CD8-positive, alpha-beta memory T cell (primary cell): ENCODE measurements at regions not wholly inside any gene's neighbourhood (a gene's known extent, or its start where the extent isn't known, plus 50 kb on each side); places are given as distances from the start of the nearest gene placed in this dataset.

Source experiments
- CTCF ChIA-PET: fragments of 350-600 bp; sonication (Branson Sonifier 250); formaldehyde crosslinking; loops from one replicate; lab custom pipeline; 2021; ENCODE audit warnings: antibody characterized with exemption; lab: Charles Lee
- POLR2A ChIA-PET: fragments of 350-600 bp; sonication (Branson Sonifier 250); formaldehyde crosslinking; loops from one replicate; lab custom pipeline; 2021; ENCODE audit warnings: antibody characterized with exemption; lab: Charles Lee
- DNase-seq, 5 donors: peaks; one replicate each; pipeline versions ENCODE4 v3.0.0 to v3.0.0-alpha.2; 2020 to 2022; ENCODE audit warnings: mixed read lengths in 1 of 5
- H3K27ac ChIP-seq: one replicate; pipeline ENCODE4 v1.7.0; 2013; ENCODE audit warnings: low read depth, mild to moderate bottlenecking, low read length, moderate library complexity
- H3K27me3 ChIP-seq: 2 replicates; pipeline ENCODE4 v1.7.0; 2013; ENCODE audit warnings: low read length, mild to moderate bottlenecking; ENCODE audit not compliant: insufficient read depth, poor library complexity, severe bottlenecking
- H3K36me3 ChIP-seq: 2 replicates; pipeline ENCODE4 v1.7.0; 2013; ENCODE audit warnings: mild to moderate bottlenecking, low read length, moderate library complexity; ENCODE audit not compliant: insufficient read depth
- H3K4me1 ChIP-seq: 2 replicates; pipeline ENCODE4 v1.7.0; 2013; ENCODE audit warnings: mild to moderate bottlenecking, low read length, moderate library complexity; ENCODE audit not compliant: insufficient read depth
- H3K4me3 ChIP-seq: 2 replicates; pipeline ENCODE4 v1.7.0; 2013; ENCODE audit warnings: mild to moderate bottlenecking, low read length
- H3K9me3 ChIP-seq: 2 replicates; pipeline ENCODE4 v1.7.0; 2013; ENCODE audit warnings: mild to moderate bottlenecking, low read length
- H3K27ac Mint-ChIP-seq, 8 donors: one replicate each; pipeline ENCODE4 v1.8.0; 2020 to 2021; ENCODE audit warnings: mixed read lengths in 8 of 8, mild to moderate bottlenecking in 6 of 8, inconsistent platforms in 3 of 8, moderate library complexity in 3 of 8
- H3K27me3 Mint-ChIP-seq, 2 donors: one replicate each; pipeline ENCODE4 v1.8.0; 2020 to 2021; ENCODE audit warnings: mixed read lengths in 2 of 2, mild to moderate bottlenecking in 1 of 2, moderate library complexity in 1 of 2
- H3K36me3 Mint-ChIP-seq, 3 donors: one replicate each; pipeline ENCODE4 v1.8.0; 2020 to 2021; ENCODE audit warnings: mixed read lengths in 3 of 3, inconsistent platforms in 1 of 3, mild to moderate bottlenecking in 1 of 3
- H3K4me1 Mint-ChIP-seq, 3 donors: one replicate each; pipeline ENCODE4 v1.8.0; 2020 to 2021; ENCODE audit warnings: mixed read lengths in 3 of 3, inconsistent platforms in 1 of 3, mild to moderate bottlenecking in 1 of 3
- H3K4me3 Mint-ChIP-seq, 7 donors: one replicate each; pipeline ENCODE4 v1.8.0; 2020 to 2021; ENCODE audit warnings: mixed read lengths in 7 of 7, mild to moderate bottlenecking in 6 of 7, moderate library complexity in 4 of 7, inconsistent platforms in 2 of 7
- H3K9me3 Mint-ChIP-seq, 5 donors: one replicate each; pipeline ENCODE4 v1.8.0; 2020 to 2022; ENCODE audit warnings: mixed read lengths in 5 of 5, mild to moderate bottlenecking in 3 of 5, moderate library complexity in 2 of 5, inconsistent platforms in 1 of 5

- Mint-ChIP-seq H3K4me3 (no peak overlapping the region), H3K27me3 (no peaks in the 10 kb centered on the region), H3K9me3 (peaks cover 0 to 10% (median 2%) of the 10 kb centered on the region in 5 donors), H3K4me1 (no peaks in the 10 kb centered on the region), H3K36me3 (no peaks in the 10 kb centered on the region), H3K27ac (no peak overlapping the region)
- no peak overlapping the region for H3K27ac ChIP-seq
- H3K27me3 ChIP-seq: no peaks in the 10 kb centered on the region
- CTCF ChIA-PET: no interaction called here
- POLR2A ChIA-PET: no interaction called here
- H3K4me1 ChIP-seq: no peaks in the 10 kb centered on the region
- H3K4me3 ChIP-seq: no peak overlapping the region
- no peak for DNase-seq
- no peaks in the 10 kb centered on the region for H3K36me3 ChIP-seq
- no peaks in the 10 kb centered on the region for H3K9me3 ChIP-seq
Measured at GRCh38 chr2:102929721-102930120, 167.9 kb downstream of the TMEM182 start.

DNA sequence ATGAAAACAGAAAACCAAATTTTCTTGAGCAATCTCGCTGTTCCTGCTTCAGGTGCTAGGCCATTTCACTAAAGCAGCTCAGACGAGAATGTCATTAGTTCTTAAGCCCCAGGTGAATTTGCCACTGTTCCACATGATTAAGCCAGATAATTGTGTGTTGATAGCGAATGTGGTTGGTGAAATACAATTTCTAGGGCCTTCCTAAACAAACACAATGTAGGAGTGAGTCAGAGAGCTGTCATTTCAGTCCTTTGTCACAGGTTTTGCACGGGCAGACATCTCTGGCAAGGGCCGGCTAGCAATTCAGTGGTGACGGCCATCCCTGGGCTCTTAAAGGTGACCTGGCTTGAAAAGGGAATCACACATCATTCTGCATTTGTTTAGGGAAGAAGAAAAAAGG is 170.7 kb downstream of the TMEM182 start:
- H3K27me3 ChIP-seq: no peaks in the 10 kb centered on the region
- peaks cover 0 to 11% (median 2%) of the 10 kb centered on the region in 5 donors for H3K9me3 Mint-ChIP-seq
- no peaks in the 10 kb centered on the region for H3K4me1 Mint-ChIP-seq
- no peaks in the 10 kb centered on the region for H3K36me3 ChIP-seq
- H3K36me3 Mint-ChIP-seq: no peaks in the 10 kb centered on the region
- peaks cover 0 to under 1% of the 10 kb centered on the region in 2 donors for H3K27me3 Mint-ChIP-seq
- no peaks in the 10 kb centered on the region for H3K9me3 ChIP-seq
- ChIA-PET POLR2A (no interaction called here), CTCF (no interaction called here)
- no peak for DNase-seq
- no peaks in the 10 kb centered on the region for H3K4me1 ChIP-seq
- no peak overlapping the region for H3K27ac ChIP-seq
- no peak overlapping the region for H3K4me3 Mint-ChIP-seq
- H3K4me3 ChIP-seq: no peak overlapping the region
- H3K27ac Mint-ChIP-seq: no peak overlapping the region

DNA sequence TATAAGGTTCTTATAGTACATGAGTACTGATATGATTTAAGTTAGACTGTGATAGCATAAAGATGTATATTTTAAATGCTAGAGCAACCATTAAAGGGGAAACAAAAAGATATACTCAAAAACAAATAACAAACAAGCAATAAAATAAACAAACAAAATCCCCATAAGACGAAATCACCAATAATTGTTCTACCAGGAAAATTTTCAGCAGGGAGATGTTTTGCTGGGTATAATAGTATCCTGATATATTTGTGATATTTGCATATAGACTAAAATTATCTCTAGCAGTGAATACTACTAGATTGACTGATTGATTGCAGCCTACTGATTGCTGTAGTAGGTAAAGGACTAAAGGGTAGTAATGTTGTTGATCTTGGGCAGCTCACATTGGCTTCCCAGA is 177.4 kb downstream of the TMEM182 start:
- ChIA-PET POLR2A (no interaction called here), CTCF (no interaction called here)
- Mint-ChIP-seq H3K4me1 (no peaks in the 10 kb centered on the region), H3K27ac (no peak overlapping the region), H3K36me3 (no peaks in the 10 kb centered on the region), H3K9me3 (peaks cover 1 to 8% (median 2%) of the 10 kb centered on the region in 5 donors), H3K4me3 (no peak overlapping the region), H3K27me3 (peaks cover 0 to 1% of the 10 kb centered on the region in 2 donors)
- Histone ChIP-seq H3K36me3 (no peaks in the 10 kb centered on the region), H3K9me3 (no peaks in the 10 kb centered on the region), H3K27ac (no peak overlapping the region), H3K4me1 (no peaks in the 10 kb centered on the region), H3K4me3 (no peak overlapping the region), H3K27me3 (no peaks in the 10 kb centered on the region)
- no peak for DNase-seq

GRCh38 chr2:102940684-102941083 is 178.9 kb downstream of the TMEM182 start:
- H3K9me3 ChIP-seq: no peaks in the 10 kb centered on the region
- ChIA-PET POLR2A (no interaction called here), CTCF (no interaction called here)
- H3K4me3 Mint-ChIP-seq: no peak overlapping the region
- peaks cover 0 to 1% of the 10 kb centered on the region in 2 donors for H3K27me3 Mint-ChIP-seq
- H3K36me3 Mint-ChIP-seq: no peaks in the 10 kb centered on the region
- no peaks in the 10 kb centered on the region for H3K27me3 ChIP-seq
- H3K36me3 ChIP-seq: no peaks in the 10 kb centered on the region
- H3K4me1 ChIP-seq: no peaks in the 10 kb centered on the region
- H3K4me3 ChIP-seq: no peak overlapping the region
- peaks cover 1 to 8% (median 2%) of the 10 kb centered on the region in 5 donors for H3K9me3 Mint-ChIP-seq
- no peaks in the 10 kb centered on the region for H3K4me1 Mint-ChIP-seq
- no peak for DNase-seq
- no peak overlapping the region for H3K27ac ChIP-seq
- no peak overlapping the region for H3K27ac Mint-ChIP-seq

- Mint-ChIP-seq H3K27me3 (peaks cover 0 to 1% of the 10 kb centered on the region in 2 donors), H3K4me3 (no peak overlapping the region), H3K9me3 (peaks cover 1 to 8% (median 2%) of the 10 kb centered on the region in 5 donors), H3K4me1 (no peaks in the 10 kb centered on the region), H3K27ac (no peak overlapping the region), H3K36me3 (no peaks in the 10 kb centered on the region)
- H3K27ac ChIP-seq: no peak overlapping the region
- no peak for DNase-seq
- H3K4me3 ChIP-seq: no peak overlapping the region
- H3K9me3 ChIP-seq: no peaks in the 10 kb centered on the region
- H3K27me3 ChIP-seq: no peaks in the 10 kb centered on the region
- CTCF ChIA-PET: no interaction called here
- POLR2A ChIA-PET: no interaction called here
- H3K36me3 ChIP-seq: no peaks in the 10 kb centered on the region
- H3K4me1 ChIP-seq: no peaks in the 10 kb centered on the region
Measured at GRCh38 chr2:102942107-102942506, 180.3 kb downstream of the TMEM182 start.

- Histone ChIP-seq H3K36me3 (no peaks in the 10 kb centered on the region), H3K27ac (no peak overlapping the region), H3K9me3 (no peaks in the 10 kb centered on the region), H3K27me3 (no peaks in the 10 kb centered on the region), H3K4me3 (no peak overlapping the region), H3K4me1 (no peaks in the 10 kb centered on the region)
- Mint-ChIP-seq H3K36me3 (no peaks in the 10 kb centered on the region), H3K4me1 (no peaks in the 10 kb centered on the region), H3K27ac (no peak overlapping the region), H3K4me3 (no peak overlapping the region), H3K9me3 (peaks cover 0 to 8% (median 2%) of the 10 kb centered on the region in 5 donors), H3K27me3 (no peaks in the 10 kb centered on the region)
- DNase-seq: no peak
- ChIA-PET CTCF (no interaction called here), POLR2A (no interaction called here)
Measured at GRCh38 chr2:102943251-102943650, 181.4 kb downstream of the TMEM182 start.

DNA sequence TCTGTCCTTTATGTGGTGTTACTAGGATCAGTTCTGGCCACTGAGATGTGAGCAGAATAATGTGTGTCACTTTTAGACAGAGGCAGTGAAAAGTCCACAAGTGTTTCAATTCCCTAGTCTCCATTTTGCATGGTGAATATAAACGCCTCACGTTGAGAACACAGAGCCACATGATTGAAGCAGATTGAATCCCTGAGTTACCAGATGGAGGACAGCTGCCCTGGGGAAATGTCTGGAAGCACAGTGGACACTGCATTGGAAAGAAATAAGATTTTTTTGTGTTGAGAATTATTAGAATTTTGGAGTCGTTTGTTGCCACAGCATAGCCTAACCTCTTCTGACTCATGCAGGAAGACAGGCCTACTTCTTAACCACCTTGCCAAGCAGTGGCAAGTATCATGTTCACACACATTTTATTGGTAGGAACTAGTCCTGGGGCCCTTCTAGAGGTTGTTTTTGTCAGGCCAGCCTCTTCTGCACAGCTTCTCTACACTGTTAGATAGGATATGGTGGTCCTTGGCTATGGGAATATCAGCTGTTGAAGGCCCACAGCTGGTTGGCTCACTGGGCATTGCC is 188.6 kb downstream of the TMEM182 start:
- CTCF ChIA-PET: no interaction called here
- POLR2A ChIA-PET: no interaction called here
- H3K27ac ChIP-seq: no peak overlapping the region
- H3K27ac Mint-ChIP-seq: no peak overlapping the region
- no peaks in the 10 kb centered on the region for H3K9me3 Mint-ChIP-seq
- no peak overlapping the region for H3K4me3 Mint-ChIP-seq
- DNase-seq: no peak
- no peaks in the 10 kb centered on the region for H3K27me3 ChIP-seq
- H3K36me3 ChIP-seq: no peaks in the 10 kb centered on the region
- H3K4me1 Mint-ChIP-seq: no peaks in the 10 kb centered on the region
- H3K4me1 ChIP-seq: no peaks in the 10 kb centered on the region
- no peak overlapping the region for H3K4me3 ChIP-seq
- H3K27me3 Mint-ChIP-seq: no peaks in the 10 kb centered on the region
- H3K9me3 ChIP-seq: no peaks in the 10 kb centered on the region
- H3K36me3 Mint-ChIP-seq: no peaks in the 10 kb centered on the region

DNA sequence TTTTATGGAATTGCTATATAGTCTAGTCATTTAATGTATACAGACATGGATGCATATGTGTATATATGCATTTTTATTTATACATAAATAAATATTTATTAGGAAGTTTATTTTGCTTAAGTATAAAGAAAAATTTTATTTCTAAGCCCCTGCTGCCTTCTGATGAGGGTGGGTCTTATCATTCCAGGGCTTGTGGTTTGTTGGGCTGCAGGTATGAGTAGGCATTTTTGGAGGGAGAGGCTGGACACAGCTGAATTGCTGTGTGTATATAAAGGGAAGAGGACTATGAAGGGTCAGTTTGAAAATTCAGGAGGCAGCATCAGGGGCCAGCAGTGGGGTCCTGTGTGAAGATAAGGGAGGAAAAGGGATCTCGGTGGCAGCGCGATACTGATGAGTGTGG is 189.4 kb downstream of the TMEM182 start:
- H3K27ac ChIP-seq: no peak overlapping the region
- Mint-ChIP-seq H3K9me3 (no peaks in the 10 kb centered on the region), H3K27ac (no peak overlapping the region), H3K27me3 (no peaks in the 10 kb centered on the region), H3K36me3 (no peaks in the 10 kb centered on the region), H3K4me1 (no peaks in the 10 kb centered on the region), H3K4me3 (no peak overlapping the region)
- ChIA-PET CTCF (no interaction called here), POLR2A (no interaction called here)
- H3K4me1 ChIP-seq: no peaks in the 10 kb centered on the region
- H3K36me3 ChIP-seq: no peaks in the 10 kb centered on the region
- no peak overlapping the region for H3K4me3 ChIP-seq
- no peaks in the 10 kb centered on the region for H3K27me3 ChIP-seq
- DNase-seq: no peak
- no peaks in the 10 kb centered on the region for H3K9me3 ChIP-seq

GRCh38 chr2:102967451-102967850 is 205.6 kb downstream of the TMEM182 start:
- Histone ChIP-seq H3K9me3 (no peaks in the 10 kb centered on the region), H3K36me3 (no peaks in the 10 kb centered on the region), H3K27me3 (no peaks in the 10 kb centered on the region), H3K4me3 (no peak overlapping the region), H3K27ac (no peak overlapping the region), H3K4me1 (no peaks in the 10 kb centered on the region)
- H3K36me3 Mint-ChIP-seq: no peaks in the 10 kb centered on the region
- CTCF ChIA-PET: no interaction called here
- H3K9me3 Mint-ChIP-seq: peaks cover 0 to 14% (median 4%) of the 10 kb centered on the region in 5 donors
- H3K27ac Mint-ChIP-seq: no peak overlapping the region
- no peak for DNase-seq
- H3K27me3 Mint-ChIP-seq: no peaks in the 10 kb centered on the region
- H3K4me3 Mint-ChIP-seq: no peak overlapping the region
- no peaks in the 10 kb centered on the region for H3K4me1 Mint-ChIP-seq
- POLR2A ChIA-PET: no interaction called here
